CD14-positive monocyte (primary cell): ENCODE measurements at regions not wholly inside any gene's neighbourhood (a gene's known extent, or its start where the extent isn't known, plus 50 kb on each side); places are given as distances from the start of the nearest gene placed in this dataset.

Experiments used
- DNase-seq, 3 donors: peaks; one replicate each; pipeline ENCODE4 v3.0.0-alpha.2; 2011 to 2022
- H2AFZ ChIP-seq: 2 replicates; pipeline ENCODE4 v1.6.0; 2012; ENCODE audit warnings: mild to moderate bottlenecking, low read depth, low read length, inconsistent platforms; ENCODE audit not compliant: insufficient read depth, poor library complexity, severe bottlenecking
- H3K27ac ChIP-seq, 2 donors: 1 replicate in 1 of 2; 2 replicates in 1 of 2; pipeline ENCODE4 v1.5.1; 2012 to 2013; ENCODE audit warnings: low read length in 2 of 2, control low read depth in 1 of 2, inconsistent platforms in 1 of 2, low read depth in 1 of 2, mild to moderate bottlenecking in 1 of 2
- H3K27me3 ChIP-seq, 2 donors: one replicate each; pipeline versions ENCODE4 v1.6.0 to v1.6.1; 2011 to 2013; ENCODE audit warnings: low read length in 2 of 2; ENCODE audit not compliant: control insufficient read depth in 2 of 2, insufficient read depth in 2 of 2
- H3K36me3 ChIP-seq, 2 donors: replicated peaks in 1 of 2; 1 replicate in 1 of 2; 2 replicates in 1 of 2; pipeline versions ENCODE4 v1.5.1 to v1.6.1; 2012 to 2013; ENCODE audit warnings: low read length in 2 of 2, control low read depth in 1 of 2, inconsistent platforms in 1 of 2, mild to moderate bottlenecking in 1 of 2; ENCODE audit not compliant: insufficient read depth in 2 of 2, control insufficient read depth in 1 of 2
- H3K4me1 ChIP-seq, 2 donors: 1 replicate in 1 of 2; 2 replicates in 1 of 2; pipeline versions ENCODE4 v1.5.1 to v1.6.1; 2012 to 2013; ENCODE audit warnings: low read length in 2 of 2, control low read depth in 1 of 2, inconsistent platforms in 1 of 2, mild to moderate bottlenecking in 1 of 2, moderate library complexity in 1 of 2; ENCODE audit not compliant: insufficient read depth in 2 of 2, control insufficient read depth in 1 of 2
- H3K4me2 ChIP-seq: replicated peaks from 2 replicates; pipeline ENCODE3; 2012; ENCODE audit warnings: low read length, moderate library complexity, mild to moderate bottlenecking; ENCODE audit not compliant: poor library complexity, severe bottlenecking; ENCODE audit errors: extremely low read depth
- H3K4me3 ChIP-seq, 3 experiments: fragments of 200-600 bp in 1 of 3; sonication (generic) in 1 of 3; replicated peaks in 1 of 3; 1 replicate in 2 of 3; 2 replicates in 1 of 3; pipeline ENCODE4 v1.5.1; 2011 to 2013; ENCODE audit warnings: low read length in 3 of 3, mild to moderate bottlenecking in 3 of 3, control low read depth in 2 of 3, low read depth in 2 of 3, inconsistent platforms in 1 of 3, moderate library complexity in 1 of 3
- H3K79me2 ChIP-seq: 2 replicates; pipeline ENCODE4 v1.6.0; 2012; ENCODE audit warnings: mild to moderate bottlenecking, control low read depth, inconsistent platforms, low read length, moderate library complexity; ENCODE audit not compliant: insufficient read depth
- H3K9ac ChIP-seq: 2 replicates; pipeline ENCODE4 v1.6.0; 2017; ENCODE audit warnings: low read length, mild to moderate bottlenecking; ENCODE audit not compliant: insufficient read depth, poor library complexity, severe bottlenecking
- H3K9me3 ChIP-seq, 2 donors: replicated peaks in 1 of 2; 1 replicate in 1 of 2; 2 replicates in 1 of 2; pipeline versions ENCODE4 v1.5.1 to v1.6.1; 2012 to 2013; ENCODE audit warnings: low read length in 2 of 2, control low read depth in 1 of 2; ENCODE audit not compliant: control insufficient read depth in 1 of 2, insufficient read depth in 1 of 2
- H4K20me1 ChIP-seq: 2 replicates; pipeline ENCODE4 v1.6.0; 2012; ENCODE audit warnings: mild to moderate bottlenecking, low read length, control low read depth, moderate library complexity; ENCODE audit not compliant: insufficient read depth
- H3K27ac Mint-ChIP-seq, 7 donors: one replicate each; pipeline ENCODE4 v1.8.0; 2020; ENCODE audit warnings: mild to moderate bottlenecking in 7 of 7, mixed read lengths in 7 of 7, moderate library complexity in 6 of 7, inconsistent platforms in 2 of 7
- H3K27me3 Mint-ChIP-seq, 3 donors: one replicate each; pipeline ENCODE4 v1.8.0; 2021 to 2022; ENCODE audit warnings: low read depth in 3 of 3, mild to moderate bottlenecking in 3 of 3, mixed read lengths in 3 of 3, moderate library complexity in 3 of 3, inconsistent platforms in 1 of 3
- H3K36me3 Mint-ChIP-seq, 2 donors: one replicate each; pipeline ENCODE4 v1.8.0; 2020; ENCODE audit warnings: mixed read lengths in 2 of 2, inconsistent platforms in 1 of 2, mild to moderate bottlenecking in 1 of 2
- H3K4me1 Mint-ChIP-seq: one replicate; pipeline ENCODE4 v1.8.0; 2020; ENCODE audit warnings: mild to moderate bottlenecking, mixed read lengths
- H3K4me3 Mint-ChIP-seq, 2 donors: one replicate each; pipeline ENCODE4 v1.8.0; 2020; ENCODE audit warnings: mild to moderate bottlenecking in 2 of 2, mixed read lengths in 2 of 2, moderate library complexity in 1 of 2
- H3K9me3 Mint-ChIP-seq, 7 donors: one replicate each; pipeline ENCODE4 v1.8.0; 2020 to 2022; ENCODE audit warnings: mixed read lengths in 7 of 7, mild to moderate bottlenecking in 6 of 7, moderate library complexity in 6 of 7, inconsistent platforms in 2 of 7
- CTCF ChIP-seq: fragments of 200-600 bp; IDR thresholded peaks from one replicate; pipeline ENCODE4 v1.8.0; 2022; ENCODE audit warnings: antibody characterized with exemption, mild to moderate bottlenecking
- WGBS: methylation state at CpG from one replicate; pipeline ENCODE4 v1.1.5; 2013; ENCODE audit warnings: missing lambda C conversion rate; ENCODE audit not compliant: insufficient coverage; 5-methylcytosine and 5-hydroxymethylcytosine counted together
- intact Hi-C, 2 donors: fragments of 100-400 bp; cut with micrococcal nuclease; formaldehyde crosslinking; loops; one replicate each; pipeline versions ENCODE4 v1.15.0 to v1.15.1; 2023

- H3K27me3 Mint-ChIP-seq = peaks cover 0 to 5% (median 5%) of the 10 kb centered on the region in 3 donors
- no peaks in the 10 kb centered on the region for H3K79me2 ChIP-seq
- no peak overlapping the region for H3K4me3 Mint-ChIP-seq
- no peak overlapping the region for H3K27ac ChIP-seq
- no peak for DNase-seq
- no peak overlapping the region for H3K4me3 ChIP-seq
- no peaks in the 10 kb centered on the region for H3K36me3 Mint-ChIP-seq
- H3K27ac Mint-ChIP-seq = no peak overlapping the region
- H3K4me1 ChIP-seq = no peaks in the 10 kb centered on the region
- H3K4me2 ChIP-seq = no peak overlapping the region
- no peaks in the 10 kb centered on the region for H4K20me1 ChIP-seq
- H3K9me3 ChIP-seq = peaks cover 0 to 4% of the 10 kb centered on the region in 2 donors
- no peak for TF ChIP-seq CTCF
- WGBS = 83% methylated on average over 4 of the region's 13 CpGs
- H2AFZ ChIP-seq = no peak overlapping the region
- no peaks in the 10 kb centered on the region for H3K36me3 ChIP-seq
- intact Hi-C loops = no loop called here
- no peaks in the 10 kb centered on the region for H3K27me3 ChIP-seq
- H3K9me3 Mint-ChIP-seq = peaks cover 0 to 12% (median 5%) of the 10 kb centered on the region in 7 donors
- no peak overlapping the region for H3K9ac ChIP-seq
- H3K4me1 Mint-ChIP-seq = no peaks in the 10 kb centered on the region
Observed at GRCh38 chr18:21978546-21979170, 190.7 kb upstream of the GATA6 start.

- Mint-ChIP-seq H3K4me1 (no peaks in the 10 kb centered on the region), H3K9me3 (peaks cover 0 to 13% (median 7%) of the 10 kb centered on the region in 7 donors), H3K36me3 (no peaks in the 10 kb centered on the region), H3K4me3 (no peak overlapping the region), H3K27me3 (peaks cover 0 to 5% (median 3%) of the 10 kb centered on the region in 3 donors), H3K27ac (no peak overlapping the region)
- Histone ChIP-seq H3K27me3 (no peaks in the 10 kb centered on the region), H3K4me3 (no peak overlapping the region), H3K9me3 (peaks cover 0 to 4% of the 10 kb centered on the region in 2 donors), H3K9ac (no peak overlapping the region), H3K36me3 (no peaks in the 10 kb centered on the region), H3K4me1 (no peaks in the 10 kb centered on the region), H3K79me2 (no peaks in the 10 kb centered on the region), H4K20me1 (no peaks in the 10 kb centered on the region), H2AFZ (no peak overlapping the region), H3K27ac (no peak overlapping the region), H3K4me2 (no peak overlapping the region)
- TF ChIP-seq CTCF = no peak
- DNase-seq = no peak
- intact Hi-C loops = no loop called here
- WGBS = 100% methylated on average over 3 of the region's 4 CpGs
Observed at GRCh38 chr18:21979171-21979560, 190.2 kb upstream of the GATA6 start.
